Pancreas (tissue), 10 donors: ENCODE measurements at regions not wholly inside any gene's neighbourhood (a gene's known extent, or its start where the extent isn't known, plus 50 kb on each side); places are given as distances from the start of the nearest gene placed in this dataset.
A peak's percentile ranks its signal among the peaks of the same experiment; 100 is the strongest.

ENCODE experiments used
- ATAC-seq, 4 donors: fragments of 200-7000 bp; cut with Tn5 transposase; one replicate each; pipeline versions ENCODE4 v1.8.0 to v1.9.1; 2020; ENCODE audit warnings: mild to moderate bottlenecking in 4 of 4, moderate library complexity in 4 of 4
- DNase-seq, 6 donors: peaks; one replicate each; pipeline ENCODE4 v3.0.0-alpha.2; 2020
- FAIRE-seq: peaks from 2 replicates; lab custom pipeline; 2012; peaks lifted over from hg19 to GRCh38; lab: Jason Lieb, UNC
- H3K27ac ChIP-seq, 4 donors: fragments of 200-600 bp; sonication (generic); 1 replicate in 3 of 4; 2 replicates in 1 of 4; pipeline versions ENCODE4 v1.5.0 to v1.8.0; 2020
- H3K27me3 ChIP-seq, 4 donors: fragments of 200-600 bp; one replicate each; pipeline ENCODE4 v1.8.0; 2021
- H3K36me3 ChIP-seq, 3 donors: fragments of 200-600 bp; sonication (generic) in 1 of 3; one replicate each; pipeline versions ENCODE4 v1.5.0 to v1.8.0; 2020 to 2021
- H3K4me1 ChIP-seq, 3 donors: fragments of 200-600 bp; one replicate each; pipeline ENCODE4 v1.8.0; 2021
- H3K4me3 ChIP-seq, 4 donors: fragments of 200-600 bp; sonication (generic) in 2 of 4; one replicate each; pipeline versions ENCODE4 v1.5.0 to v1.8.0; 2020 to 2021
- H3K9me3 ChIP-seq, 4 donors: fragments of 200-600 bp; one replicate each; pipeline ENCODE4 v1.8.0; 2021
- CTCF ChIP-seq, 4 donors: fragments of 200-600 bp; sonication (generic) in 3 of 4; IDR thresholded peaks; one replicate each; pipeline versions ENCODE4 v1.5.0 to v1.8.0; 2021; ENCODE audit warnings: antibody characterized with exemption in 4 of 4
- WGBS, 2 donors: extraction: QIAGEN DNeasy Blood & Tissue Kit; methylation state at CpG; one replicate each; pipeline ENCODE4 v1.1.7; 2013; 5-methylcytosine and 5-hydroxymethylcytosine counted together
- intact Hi-C, 3 donors: fragments of 100-400 bp; cut with DNase I; formaldehyde crosslinking; loops; one replicate each; pipeline versions ENCODE4 v1.11.1 to v1.14.2; 2022
- donor health status: healthy with polysubstance abuse.
- donor health status: DM: no; HTN: no; CAD: no; lungs with moderate emphysema.
- donor health status: DM: no; HTN: no; CAD: no.
- donor health status: control.
- donor health status: control.
- donor health status: Bipolar disorder and iron deficiency.
- donor health status: DM: yes; HTN: yes; CAD: no.
- donor health status: DM: no; HTN: no; CAD: no.
- donor health status: DM: no; HTN: no; CAD: no.
- donor health status: DM: yes; HTN: yes; CAD: no.

GRCh38 chrX:51437521-51437920, 58.9 kb downstream of the NUDT11 start:
- peaks cover 0 to 22% (median 1%) of the 10 kb centered on the region in 4 donors for H3K27me3 ChIP-seq
- H3K4me1 ChIP-seq: no peaks in the 10 kb centered on the region
- H3K9me3 ChIP-seq: no peaks in the 10 kb centered on the region
- no peak for TF ChIP-seq CTCF (IDR thresholded peaks at IDR 0.05)
- intact Hi-C loops: no loop called here
- H3K36me3 ChIP-seq: no peaks in the 10 kb centered on the region
- no peak for FAIRE-seq
- no peak overlapping the region for H3K4me3 ChIP-seq
- WGBS, 2 donors: 76 to 89% methylated on average over 1 of the region's 1 CpG
- no peak for ATAC-seq
- H3K27ac ChIP-seq: no peak overlapping the region
- no peak for DNase-seq

- Histone ChIP-seq H3K27ac (no peak overlapping the region), H3K4me1 (no peaks in the 10 kb centered on the region), H3K4me3 (no peak overlapping the region), H3K27me3 (peaks cover 0 to 22% (median 1%) of the 10 kb centered on the region in 4 donors), H3K36me3 (no peaks in the 10 kb centered on the region), H3K9me3 (no peaks in the 10 kb centered on the region)
- no peak for DNase-seq
- ATAC-seq: no peak
- intact Hi-C loops: no loop called here
- no peak for FAIRE-seq
- TF ChIP-seq CTCF (IDR thresholded peaks at IDR 0.05): no peak
- WGBS, 2 donors: 57 to 81% methylated on average over 1 of the region's 1 CpG
Observed at GRCh38 chrX:51435101-51435500, 61.3 kb downstream of the NUDT11 start.

- ATAC-seq (no peak), DNase-seq (no peak), FAIRE-seq (no peak)
- H3K4me1 ChIP-seq: no peaks in the 10 kb centered on the region
- no peaks in the 10 kb centered on the region for H3K9me3 ChIP-seq
- H3K36me3 ChIP-seq: no peaks in the 10 kb centered on the region
- peaks cover 0 to 13% (median 3%) of the 10 kb centered on the region in 4 donors for H3K27me3 ChIP-seq
- WGBS, 2 donors: 54 to 62% methylated on average over 4 of the region's 4 CpGs
- no peak overlapping the region for H3K4me3 ChIP-seq
- TF ChIP-seq CTCF (IDR thresholded peaks at IDR 0.05): no peak
- H3K27ac ChIP-seq: no peak overlapping the region
- intact Hi-C loops: no loop called here
Observed at GRCh38 chrX:51421972-51422597, 74.3 kb downstream of the NUDT11 start.

- Histone ChIP-seq H3K4me3 (no peak overlapping the region), H3K36me3 (no peaks in the 10 kb centered on the region), H3K9me3 (no peaks in the 10 kb centered on the region), H3K27me3 (peaks cover 0 to 7% (median 2%) of the 10 kb centered on the region in 4 donors), H3K4me1 (no peaks in the 10 kb centered on the region), H3K27ac (no peak overlapping the region)
- TF ChIP-seq CTCF (IDR thresholded peaks at IDR 0.05): peak; percentile 49 to 82 (median 64)
- ATAC-seq (peak in 3 of 4 donors; percentile 35 to 51 (median 46)), FAIRE-seq (peak; percentile 72), DNase-seq (peak in 1 of 6 donors; percentile 19)
- 2 to 5% methylated on average over 5 of the region's 5 CpGs for WGBS, 2 donors
- intact Hi-C loops: no loop called here
Observed at GRCh38 chrX:51420610-51421009, 75.8 kb downstream of the NUDT11 start.

- DNase-seq (no peak), FAIRE-seq (no peak), ATAC-seq (no peak)
- Histone ChIP-seq H3K4me1 (no peaks in the 10 kb centered on the region), H3K27me3 (no peaks in the 10 kb centered on the region), H3K4me3 (no peak overlapping the region), H3K27ac (no peak overlapping the region), H3K9me3 (no peaks in the 10 kb centered on the region), H3K36me3 (no peaks in the 10 kb centered on the region)
- intact Hi-C loops: no loop called here
- TF ChIP-seq CTCF (IDR thresholded peaks at IDR 0.05): no peak
- 75 to 92% methylated on average over 5 of the region's 5 CpGs for WGBS, 2 donors
Observed at GRCh38 chrX:51408462-51408861, 75.8 kb downstream of the NUDT10 start.
